Fibroblast of lung (primary cell): ENCODE measurements at regions not wholly inside any gene's neighbourhood (a gene's known extent, or its start where the extent isn't known, plus 50 kb on each side); places are given as distances from the start of the nearest gene placed in this dataset.

Experiments
- DNase-seq, 2 donors: peaks; one replicate each; pipeline versions ENCODE4 v3.0.0 to v3.0.0-alpha.2; 2010; ENCODE audit warnings: low read depth in 2 of 2
- H2AFZ ChIP-seq: 2 replicates; pipeline ENCODE4 v1.5.1; 2012; ENCODE audit warnings: low read length, control low read depth, inconsistent platforms
- H3K27ac ChIP-seq: 2 replicates; pipeline ENCODE4 v1.5.1; 2011; ENCODE audit warnings: low read length, control low read depth; ENCODE audit not compliant: insufficient read depth
- H3K27me3 ChIP-seq: 2 replicates; pipeline ENCODE4 v1.5.1; 2011; ENCODE audit warnings: mild to moderate bottlenecking, low read length; ENCODE audit not compliant: control insufficient read depth, insufficient read depth
- H3K36me3 ChIP-seq: 2 replicates; pipeline ENCODE4 v1.5.1; 2011; ENCODE audit warnings: low read length; ENCODE audit not compliant: control insufficient read depth, insufficient read depth
- H3K4me1 ChIP-seq: 2 replicates; pipeline ENCODE4 v1.5.1; 2011; ENCODE audit warnings: low read length; ENCODE audit not compliant: control insufficient read depth, insufficient read depth; ENCODE audit errors: extremely low read depth
- H3K4me2 ChIP-seq: 2 replicates; pipeline ENCODE4 v1.5.1; 2011; ENCODE audit warnings: low read length, control low read depth; ENCODE audit not compliant: insufficient read depth; ENCODE audit errors: extremely low read depth
- H3K4me3 ChIP-seq, 4 experiments: fragments of 200-600 bp in 1 of 4; sonication (generic) in 1 of 4; replicated peaks in 1 of 4; 2 replicates each; pipeline ENCODE4 v1.5.1; 2011 to 2016; ENCODE audit warnings: low read length in 4 of 4, low read depth in 3 of 4, mild to moderate bottlenecking in 3 of 4, control low read depth in 2 of 4, inconsistent platforms in 1 of 4, mixed read lengths in 1 of 4; ENCODE audit not compliant: insufficient read depth in 1 of 4; ENCODE audit errors: control extremely low read depth in 1 of 4
- H3K79me2 ChIP-seq: 2 replicates; pipeline ENCODE4 v1.5.1; 2012; ENCODE audit warnings: mild to moderate bottlenecking, low read length, inconsistent platforms; ENCODE audit not compliant: control insufficient read depth, insufficient read depth
- H3K9ac ChIP-seq: 2 replicates; pipeline ENCODE4 v1.5.1; 2011; ENCODE audit warnings: mild to moderate bottlenecking, low read length, control low read depth; ENCODE audit not compliant: insufficient read depth
- H3K9me3 ChIP-seq: 2 replicates; pipeline ENCODE4 v1.5.1; 2012; ENCODE audit warnings: low read depth, low read length; ENCODE audit not compliant: control insufficient read depth, insufficient read depth
- H4K20me1 ChIP-seq: 2 replicates; pipeline ENCODE4 v1.5.1; 2011; ENCODE audit warnings: low read length; ENCODE audit not compliant: control insufficient read depth, insufficient read depth; ENCODE audit errors: extremely low read depth
- EZH2 ChIP-seq: IDR thresholded peaks from 2 replicates; pipeline ENCODE4 v1.5.1; 2012; ENCODE audit warnings: low read length, control low read depth, mild to moderate bottlenecking; ENCODE audit errors: missing control alignments
- TF ChIP-seq, protein P1 (sequence below), 2 donors: IDR thresholded peaks in 1 of 2; conservative IDR thresholded peaks in 1 of 2; 1 replicate in 1 of 2; 2 replicates in 1 of 2; pipeline ENCODE4 v1.5.1; 2011 to 2012; ENCODE audit warnings: low read length in 2 of 2, control low read depth in 1 of 2, inconsistent platforms in 1 of 2, low read depth in 1 of 2, mild to moderate bottlenecking in 1 of 2

DNA sequence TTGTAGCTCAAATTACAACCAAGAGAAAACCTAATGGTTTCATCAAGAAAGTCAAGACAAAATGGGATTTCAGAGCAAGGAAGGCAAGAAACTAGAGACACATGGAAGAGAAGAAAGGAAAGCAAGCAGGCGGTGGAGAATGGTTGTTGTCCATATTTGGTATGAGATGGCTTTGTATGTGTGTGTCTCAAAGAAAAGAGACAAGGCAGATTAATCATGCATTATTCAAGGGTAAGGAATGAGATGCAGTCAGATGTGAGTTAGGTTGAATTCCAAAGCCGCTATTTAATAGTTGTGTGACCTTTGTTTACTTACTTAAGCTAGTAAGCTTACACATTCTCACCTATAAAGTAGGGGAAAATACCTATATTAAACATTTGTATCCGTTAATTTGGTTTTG is 1029.6 kb downstream of the CDH11 start:
- Histone ChIP-seq H3K79me2 (no peaks in the 10 kb centered on the region), H4K20me1 (no peaks in the 10 kb centered on the region), H3K36me3 (no peaks in the 10 kb centered on the region), H3K27ac (no peak overlapping the region), H3K4me3 (no peak overlapping the region), H3K9me3 (no peaks in the 10 kb centered on the region), H3K27me3 (no peaks in the 10 kb centered on the region), H3K9ac (no peak overlapping the region), H3K4me1 (no peaks in the 10 kb centered on the region), H2AFZ (no peak overlapping the region), H3K4me2 (no peak overlapping the region)
- TF ChIP-seq, protein P1, sequence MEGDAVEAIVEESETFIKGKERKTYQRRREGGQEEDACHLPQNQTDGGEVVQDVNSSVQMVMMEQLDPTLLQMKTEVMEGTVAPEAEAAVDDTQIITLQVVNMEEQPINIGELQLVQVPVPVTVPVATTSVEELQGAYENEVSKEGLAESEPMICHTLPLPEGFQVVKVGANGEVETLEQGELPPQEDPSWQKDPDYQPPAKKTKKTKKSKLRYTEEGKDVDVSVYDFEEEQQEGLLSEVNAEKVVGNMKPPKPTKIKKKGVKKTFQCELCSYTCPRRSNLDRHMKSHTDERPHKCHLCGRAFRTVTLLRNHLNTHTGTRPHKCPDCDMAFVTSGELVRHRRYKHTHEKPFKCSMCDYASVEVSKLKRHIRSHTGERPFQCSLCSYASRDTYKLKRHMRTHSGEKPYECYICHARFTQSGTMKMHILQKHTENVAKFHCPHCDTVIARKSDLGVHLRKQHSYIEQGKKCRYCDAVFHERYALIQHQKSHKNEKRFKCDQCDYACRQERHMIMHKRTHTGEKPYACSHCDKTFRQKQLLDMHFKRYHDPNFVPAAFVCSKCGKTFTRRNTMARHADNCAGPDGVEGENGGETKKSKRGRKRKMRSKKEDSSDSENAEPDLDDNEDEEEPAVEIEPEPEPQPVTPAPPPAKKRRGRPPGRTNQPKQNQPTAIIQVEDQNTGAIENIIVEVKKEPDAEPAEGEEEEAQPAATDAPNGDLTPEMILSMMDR (conservative IDR thresholded peaks at IDR 0.05 in 1 of 2, IDR thresholded peaks at IDR 0.05 in 1 of 2; ENCODE audit: low read depth in 1 of 2, low read length in 2 of 2), result no peak
- no peak for TF ChIP-seq EZH2
- DNase-seq, result peak; percentile 34 to 90

DNA sequence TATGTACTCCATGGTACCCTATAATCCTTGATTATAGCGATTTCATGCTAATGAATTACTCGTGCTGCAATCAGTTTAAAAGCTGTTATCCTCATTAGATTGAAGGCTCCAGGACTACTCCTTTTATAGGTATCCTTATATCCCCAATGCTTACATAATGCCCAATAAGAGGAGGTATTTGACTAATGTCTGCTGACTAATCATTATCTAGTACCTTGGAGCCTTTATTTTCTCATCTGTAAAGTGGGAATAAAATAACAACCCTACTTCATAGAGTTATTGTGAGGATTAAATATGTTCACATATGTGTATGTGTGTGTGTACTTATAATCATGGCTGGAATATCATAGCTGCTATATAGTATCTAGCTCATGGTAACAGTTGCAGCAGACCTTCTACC is 1031.5 kb downstream of the CDH11 start:
- Histone ChIP-seq H3K36me3 (no peaks in the 10 kb centered on the region), H3K4me2 (no peak overlapping the region), H4K20me1 (no peaks in the 10 kb centered on the region), H3K27me3 (no peaks in the 10 kb centered on the region), H3K4me3 (no peak overlapping the region), H2AFZ (no peak overlapping the region), H3K9me3 (no peaks in the 10 kb centered on the region), H3K27ac (no peak overlapping the region), H3K79me2 (no peaks in the 10 kb centered on the region), H3K9ac (no peak overlapping the region), H3K4me1 (no peaks in the 10 kb centered on the region)
- no peak for DNase-seq
- TF ChIP-seq, protein P1 (conservative IDR thresholded peaks at IDR 0.05 in 1 of 2, IDR thresholded peaks at IDR 0.05 in 1 of 2; ENCODE audit: low read depth in 1 of 2, low read length in 2 of 2), result no peak
- no peak for TF ChIP-seq EZH2

DNA sequence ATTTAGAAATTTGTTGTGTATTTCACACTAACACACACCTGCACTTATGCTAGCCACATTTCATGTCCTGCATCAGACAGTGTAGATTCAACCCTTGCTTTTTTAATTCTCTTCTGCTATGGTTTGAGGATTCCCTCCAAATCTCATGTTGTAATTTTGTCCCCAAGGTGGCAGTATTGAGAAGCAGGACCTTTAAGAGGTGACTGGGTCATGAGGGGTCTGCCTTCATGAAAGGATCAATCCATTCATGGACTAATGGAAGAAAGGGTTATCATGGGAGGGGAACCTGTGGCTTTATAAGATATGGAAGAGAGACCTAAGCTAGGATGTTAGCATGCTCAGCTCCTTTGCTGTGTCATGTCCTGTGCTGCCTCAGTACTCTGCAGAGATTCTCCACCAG is 1032.2 kb downstream of the CDH11 start:
- no peak for TF ChIP-seq EZH2
- TF ChIP-seq, protein P1 (conservative IDR thresholded peaks at IDR 0.05 in 1 of 2, IDR thresholded peaks at IDR 0.05 in 1 of 2; ENCODE audit: low read depth in 1 of 2, low read length in 2 of 2), result peak; percentile 52 to 61
- Histone ChIP-seq H3K4me1 (no peaks in the 10 kb centered on the region), H3K4me3 (no peak overlapping the region), H4K20me1 (no peaks in the 10 kb centered on the region), H3K27me3 (no peaks in the 10 kb centered on the region), H3K79me2 (no peaks in the 10 kb centered on the region), H3K36me3 (no peaks in the 10 kb centered on the region), H3K9ac (no peak overlapping the region), H3K9me3 (no peaks in the 10 kb centered on the region), H2AFZ (no peak overlapping the region), H3K4me2 (no peak overlapping the region), H3K27ac (no peak overlapping the region)
- peak; percentile 14 to 36 for DNase-seq
